Central memory CD4-positive, alpha-beta T cell (primary cell): ENCODE measurements at regions not wholly inside any gene's neighbourhood (a gene's known extent, or its start where the extent isn't known, plus 50 kb on each side); places are given as distances from the start of the nearest gene placed in this dataset.
"Not testable (repeated sequence)": the region's sequence is repeated elsewhere in the genome, so short reads cannot be mapped to it uniquely, and the experiment has no call there.

Source experiments
- DNase-seq: peaks from one replicate; pipeline ENCODE4 v3.0.0; 2022

DNA sequence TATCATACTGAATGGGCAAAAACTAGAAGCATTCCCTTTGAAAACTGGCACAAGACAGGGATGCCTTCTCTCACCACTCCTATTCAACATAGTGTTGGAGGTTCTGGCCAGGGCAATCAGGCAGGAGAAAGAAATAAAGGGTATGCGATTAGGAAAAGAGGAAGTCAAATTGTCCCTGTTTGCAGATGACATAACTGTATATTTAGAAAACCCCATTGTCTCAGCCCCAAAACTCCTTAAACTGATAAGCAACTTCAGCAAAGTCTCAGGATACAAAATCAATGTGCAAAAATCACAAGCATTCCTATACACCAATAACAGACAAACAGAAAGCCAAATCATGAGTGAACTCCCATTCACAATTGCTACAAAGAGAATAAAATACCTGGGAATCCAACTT, 52.5 kb upstream of the CCDC71L start:
- DNase-seq, result not testable (repeated sequence)

DNA sequence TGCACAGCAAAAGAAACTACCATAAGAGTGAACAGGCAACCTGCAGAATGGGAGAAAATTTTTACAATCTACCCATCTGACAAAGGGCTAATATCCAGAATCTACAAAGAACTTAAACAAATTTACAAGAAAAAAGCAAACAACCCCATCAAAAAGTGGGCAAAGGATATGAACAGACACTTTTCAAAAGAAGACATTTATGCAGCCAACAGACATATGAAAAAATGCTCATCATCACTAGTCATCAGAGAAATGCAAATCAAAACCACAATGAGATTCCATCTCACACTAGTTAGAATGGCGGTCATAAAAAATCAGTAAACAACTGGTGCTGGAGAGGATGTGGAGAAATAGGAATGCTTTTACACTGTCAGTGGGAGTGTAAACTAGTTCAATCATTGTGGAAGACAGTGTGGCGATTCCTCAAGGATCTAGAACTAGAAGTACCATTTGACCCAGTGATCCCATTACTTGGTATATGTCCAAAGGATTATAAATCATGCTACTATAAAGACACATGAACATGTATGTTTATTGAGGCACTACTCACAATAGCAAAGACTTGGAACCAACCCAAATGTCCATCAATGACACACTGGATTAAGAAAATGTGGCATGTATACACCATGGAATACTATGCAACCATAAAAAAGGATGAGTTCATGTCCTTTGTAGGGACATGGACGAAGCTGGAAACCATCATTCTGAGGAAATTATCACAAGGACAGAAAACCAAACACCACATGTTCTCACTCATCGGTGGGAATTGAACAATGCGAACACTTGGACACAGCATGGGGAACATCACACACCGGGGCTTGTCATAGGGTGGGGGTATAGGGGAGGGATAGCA, 53.9 kb upstream of the CCDC71L start:
- not testable (repeated sequence) for DNase-seq

DNA sequence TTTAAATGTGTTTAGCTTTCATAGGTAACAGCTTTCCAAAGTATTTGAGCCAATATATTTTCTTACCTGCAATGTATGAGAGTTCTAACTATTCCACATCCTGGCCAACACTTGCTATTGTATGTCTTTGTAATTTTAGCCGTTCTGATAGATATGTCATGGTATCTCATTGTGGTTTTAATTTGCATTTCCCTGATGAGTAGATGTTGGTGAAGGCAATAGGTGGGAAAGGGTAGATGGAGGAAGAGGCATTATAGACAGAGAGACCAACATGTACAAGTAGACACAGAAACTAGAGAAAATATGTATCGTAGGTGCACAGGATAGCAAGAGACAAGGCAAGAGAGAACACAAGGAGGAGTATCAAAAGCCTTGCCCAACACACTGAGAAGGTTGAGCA, 54.8 kb upstream of the CCDC71L start:
- DNase-seq, result no peak

DNA sequence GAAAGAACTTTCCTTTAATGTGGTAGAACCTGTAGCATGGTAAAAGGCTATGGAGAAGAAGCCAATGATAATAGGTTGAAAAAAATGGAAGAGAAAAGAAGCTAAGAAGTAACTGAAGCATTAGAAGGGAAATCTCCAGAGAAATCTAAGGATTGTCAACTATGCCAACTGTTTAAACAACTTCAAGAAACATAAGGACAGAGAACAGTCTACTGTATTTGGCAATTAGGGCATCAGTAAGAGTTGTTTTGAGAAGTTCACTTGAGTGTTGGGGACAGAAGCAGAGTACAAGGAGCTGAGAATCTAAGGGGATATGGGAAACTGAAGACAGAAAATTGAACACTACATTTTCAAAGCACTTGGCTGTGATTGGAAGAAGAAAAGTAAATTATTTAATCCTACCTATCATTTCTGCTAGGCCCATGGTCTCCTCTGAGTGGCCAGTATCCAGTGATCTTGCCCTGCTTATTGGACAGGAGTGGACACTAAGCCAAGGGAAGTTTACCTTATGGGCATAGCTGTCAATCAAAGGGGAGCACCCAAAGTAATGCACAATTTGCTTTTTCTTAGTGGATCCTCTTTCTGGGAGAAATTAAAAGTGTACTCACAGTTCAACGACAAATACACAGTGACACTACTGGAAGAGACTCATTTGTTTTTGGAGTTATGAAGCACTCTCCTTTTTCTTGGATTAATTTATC, 56.4 kb upstream of the CCDC71L start:
- DNase-seq, result no peak

DNA sequence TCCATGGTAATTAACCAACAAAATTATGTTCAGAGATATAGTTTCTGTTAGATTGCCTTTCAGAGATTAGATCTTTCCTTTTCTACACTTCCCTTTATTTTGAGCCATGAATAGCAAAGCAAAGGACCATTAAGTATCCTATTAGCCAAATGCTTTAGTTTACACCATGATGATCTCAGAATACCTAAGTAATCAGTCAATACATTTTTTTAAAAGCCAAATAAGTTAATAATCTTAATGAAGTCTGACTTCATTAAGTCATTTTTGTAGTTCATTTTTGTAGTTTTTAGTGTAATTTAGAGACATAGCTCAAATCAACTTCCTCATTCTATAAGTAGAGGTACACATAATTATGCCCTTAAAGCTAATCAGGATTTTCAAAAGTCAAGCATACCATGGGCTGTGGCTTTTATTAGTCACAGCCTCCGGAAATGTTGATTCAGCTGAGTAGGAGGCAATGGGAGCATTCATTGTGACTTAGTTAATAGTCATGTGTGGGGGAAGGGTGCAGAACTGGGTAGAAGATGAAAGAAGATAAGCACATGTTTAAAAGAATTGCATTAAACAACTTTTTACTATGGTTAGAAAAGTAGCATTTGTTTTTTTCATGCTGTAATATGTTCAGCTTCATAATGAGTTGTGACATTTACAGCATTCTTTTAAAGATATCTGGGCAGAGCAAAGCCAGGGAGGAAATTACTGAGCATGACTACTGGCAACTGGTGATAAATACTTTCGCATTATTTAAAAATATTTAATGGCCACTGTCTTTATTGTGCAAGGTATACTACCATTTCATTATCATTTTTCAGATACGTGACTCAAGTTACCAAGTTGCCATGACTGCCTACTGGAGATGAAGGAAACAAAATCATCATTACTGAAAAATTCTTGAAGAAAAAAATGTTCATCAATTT, 57.3 kb upstream of the CCDC71L start:
- peak; percentile 48 for DNase-seq

DNA sequence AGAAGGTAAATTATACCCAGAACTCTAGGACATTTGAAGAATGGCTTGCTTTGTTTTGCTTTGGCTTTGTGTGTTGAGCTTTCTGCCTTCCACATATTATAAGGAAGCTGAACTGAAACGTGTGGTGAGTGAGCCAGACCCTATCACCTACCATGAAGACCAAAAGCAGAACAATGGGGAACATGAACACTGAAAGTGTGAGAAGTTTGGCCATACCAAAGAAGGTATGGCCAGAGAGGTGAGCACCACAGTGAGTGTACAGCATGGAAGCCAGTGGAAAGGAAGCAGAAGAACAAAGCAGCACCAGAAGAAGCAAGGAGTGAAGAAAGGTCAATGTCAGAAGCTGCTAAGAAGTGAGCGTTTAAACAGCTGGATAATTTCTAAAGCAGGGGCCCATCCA, 59.7 kb upstream of the CCDC71L start:
- no peak for DNase-seq

DNA sequence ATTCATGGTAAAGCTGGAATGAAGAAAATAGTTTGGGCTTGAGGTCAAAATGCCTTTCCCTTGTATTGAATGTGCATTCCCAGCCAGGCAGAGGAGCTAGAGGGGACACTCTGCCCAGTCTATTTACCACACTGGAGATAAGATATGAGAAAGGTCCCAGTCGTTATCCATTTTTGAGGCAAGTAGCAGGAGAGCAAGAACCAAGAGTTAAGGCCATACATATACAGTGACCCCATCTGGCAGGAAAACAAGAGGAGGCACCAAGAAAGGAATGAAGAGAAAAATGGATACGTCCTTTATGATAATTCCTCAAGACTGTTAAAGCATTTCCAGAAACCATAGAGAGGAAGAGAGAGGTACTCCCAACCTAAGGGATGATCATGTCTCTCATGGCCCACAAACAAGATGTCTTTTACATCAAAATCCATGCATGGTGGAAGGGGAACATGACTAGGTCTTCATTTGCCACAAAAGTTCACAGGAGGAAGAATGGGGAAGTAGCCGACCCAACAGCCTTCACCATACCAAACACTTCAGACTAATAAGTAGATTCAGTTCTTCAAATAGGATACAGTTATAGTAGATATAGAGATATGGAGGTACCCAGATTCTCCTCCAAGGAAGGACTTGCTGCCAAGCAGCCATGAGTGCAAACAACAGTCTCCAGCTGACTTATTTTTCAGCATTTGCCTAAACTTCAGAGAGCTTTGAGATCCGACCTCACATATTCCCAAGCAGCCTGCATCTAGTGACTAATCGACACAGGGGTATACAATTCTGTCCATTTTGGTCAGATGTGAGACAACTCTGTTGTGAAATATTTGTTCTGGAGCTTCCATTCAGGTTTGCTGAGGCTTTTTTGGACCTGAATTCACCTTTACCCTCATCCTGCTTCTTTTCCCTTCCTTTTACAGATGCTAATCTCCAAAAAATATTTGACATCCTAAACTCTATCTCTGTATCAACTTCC, 61.1 kb upstream of the CCDC71L start:
- DNase-seq, result no peak

DNA sequence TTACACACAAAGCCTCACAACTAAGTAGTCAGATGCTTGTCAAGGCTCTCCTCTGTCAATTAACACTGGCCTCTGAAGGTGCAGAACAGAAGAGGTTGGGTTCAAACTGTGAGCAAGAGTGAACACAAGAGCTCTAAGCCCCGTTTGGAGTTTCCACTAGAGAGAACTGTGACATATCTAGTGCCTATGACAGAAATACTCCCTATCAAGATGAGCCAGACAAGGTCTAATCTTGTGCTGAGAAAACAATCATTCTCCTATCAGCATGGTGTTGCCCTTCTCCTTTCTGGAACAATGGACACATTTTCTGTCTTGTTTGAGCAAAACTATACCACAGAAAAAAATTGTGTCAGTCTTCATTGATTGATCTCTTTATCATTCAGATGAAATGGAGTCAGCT, 62.4 kb upstream of the CCDC71L start:
- no peak for DNase-seq

DNA sequence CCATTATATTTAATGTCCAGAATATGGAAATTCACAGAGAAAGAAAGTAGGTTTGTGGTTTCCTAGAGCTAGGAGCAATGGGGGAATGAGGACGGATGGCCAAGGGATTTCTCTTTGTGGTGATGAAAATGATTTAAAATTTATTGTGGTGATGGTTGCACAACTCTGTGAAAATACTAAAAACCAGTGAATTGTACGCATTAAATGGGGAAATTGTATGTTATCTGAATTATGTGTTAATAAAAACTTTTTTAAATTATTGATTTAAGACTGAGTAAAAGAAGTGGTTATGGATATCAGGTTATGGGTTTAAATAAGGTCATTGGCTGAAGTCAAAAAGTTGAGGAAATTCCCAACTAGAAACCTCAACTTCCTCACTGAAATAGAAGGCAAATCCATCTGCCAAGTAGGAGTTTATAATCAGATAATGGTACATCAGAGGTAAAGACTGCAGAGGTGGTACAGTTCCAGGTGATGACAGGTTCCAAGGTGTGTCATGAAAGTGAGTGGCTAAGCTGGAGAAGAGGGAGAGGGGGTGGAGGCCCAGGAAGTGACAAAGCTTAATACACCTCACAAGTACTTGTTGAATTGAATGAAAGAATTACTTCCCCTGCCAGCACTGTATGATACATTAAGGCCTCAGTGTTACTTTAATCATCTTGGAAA, 68.9 kb upstream of the CCDC71L start:
- no peak for DNase-seq

DNA sequence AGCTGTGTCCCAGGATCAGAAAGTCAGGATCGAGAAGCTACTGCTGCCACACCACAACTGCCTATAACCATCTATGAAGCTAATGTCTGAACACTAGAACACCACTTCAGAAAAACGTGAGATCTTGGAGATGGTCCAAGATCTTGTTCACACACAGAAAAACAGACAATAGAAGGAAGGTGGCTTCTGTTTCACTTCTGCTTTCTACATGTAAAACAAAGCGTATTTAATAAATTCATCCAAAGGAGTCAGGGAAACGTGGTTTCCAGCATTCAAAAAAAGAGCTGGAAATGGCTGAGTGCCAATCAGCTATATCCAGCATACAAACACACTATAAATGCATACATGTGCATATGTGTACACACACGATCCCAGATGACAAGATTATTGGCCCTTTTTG, 70.2 kb upstream of the CCDC71L start:
- DNase-seq, result no peak

DNA sequence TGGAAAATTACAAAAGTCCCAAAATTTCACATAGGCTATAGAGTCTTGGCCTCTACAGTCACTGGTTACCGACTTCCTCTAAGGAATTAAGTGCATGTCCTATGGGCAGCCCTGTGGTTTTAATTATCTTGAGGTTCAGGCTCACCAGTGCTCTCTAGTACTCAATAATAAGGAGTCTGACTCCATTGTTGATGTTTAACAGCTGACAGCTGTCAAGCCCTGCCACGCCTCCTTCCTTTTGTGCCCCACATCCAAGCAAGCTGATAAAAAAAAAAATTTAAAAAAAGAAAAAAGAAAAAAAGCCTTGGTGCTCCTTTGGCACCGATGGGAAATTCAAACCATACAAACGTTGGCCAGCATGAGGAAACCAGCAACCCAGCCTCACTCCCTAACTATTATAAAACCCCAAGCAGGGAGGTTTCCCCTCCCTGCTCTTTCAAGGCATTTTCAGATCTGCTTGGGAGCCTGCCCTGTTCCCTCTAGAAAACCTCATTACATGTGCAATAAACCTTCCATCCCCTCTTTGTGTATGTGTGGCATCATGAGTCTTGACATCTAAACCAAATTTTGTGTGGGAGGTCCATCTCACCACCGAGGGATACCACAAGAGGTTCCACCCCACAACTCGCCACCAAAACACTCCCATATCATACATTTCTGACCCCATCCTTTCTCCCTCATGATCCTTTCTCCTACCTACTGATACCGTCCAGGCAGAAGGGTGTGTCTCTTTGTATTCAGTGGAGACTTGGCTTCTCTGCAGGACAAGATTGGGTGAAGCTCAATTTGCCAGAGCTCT, 70.9 kb upstream of the CCDC71L start:
- DNase-seq, result no peak

DNA sequence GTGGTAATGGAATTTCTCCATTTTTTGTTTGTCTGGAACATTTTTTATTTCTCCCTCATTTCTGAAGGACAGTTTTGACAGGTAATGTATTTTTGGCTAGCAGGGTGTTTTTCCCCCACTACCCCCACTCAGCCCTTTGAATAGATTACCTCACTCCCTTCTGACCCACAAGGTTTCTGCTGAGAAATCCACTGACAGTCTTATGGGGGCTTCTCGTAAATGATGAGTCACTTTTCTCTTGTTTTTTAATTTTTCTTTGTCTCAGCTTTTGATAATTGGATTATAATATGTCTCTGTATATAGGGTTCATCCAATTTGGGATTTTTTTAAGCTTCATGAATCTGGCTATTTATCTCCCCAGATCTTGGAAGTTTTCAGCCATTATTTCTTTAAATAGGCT, 74.7 kb upstream of the CCDC71L start:
- DNase-seq, result no peak

DNA sequence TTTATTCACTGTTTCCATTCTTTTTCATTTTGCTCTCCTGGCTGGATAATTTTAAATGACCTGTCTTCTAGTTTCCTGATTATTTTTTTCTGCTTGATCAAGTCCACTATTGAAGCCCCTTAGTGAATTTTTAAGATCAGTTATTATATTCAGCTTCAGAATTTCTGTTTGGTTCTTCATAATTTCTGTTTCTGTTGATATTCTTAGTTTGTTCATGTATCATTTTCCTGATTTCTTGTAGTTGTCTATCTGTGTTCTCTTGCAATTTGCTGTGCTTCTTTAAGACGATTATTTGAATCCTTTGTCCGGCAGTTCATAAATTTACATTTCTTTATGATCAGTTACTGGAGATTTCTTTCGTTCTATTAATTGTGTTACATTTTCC, 75.2 kb upstream of the CCDC71L start:
- DNase-seq, result no peak

DNA sequence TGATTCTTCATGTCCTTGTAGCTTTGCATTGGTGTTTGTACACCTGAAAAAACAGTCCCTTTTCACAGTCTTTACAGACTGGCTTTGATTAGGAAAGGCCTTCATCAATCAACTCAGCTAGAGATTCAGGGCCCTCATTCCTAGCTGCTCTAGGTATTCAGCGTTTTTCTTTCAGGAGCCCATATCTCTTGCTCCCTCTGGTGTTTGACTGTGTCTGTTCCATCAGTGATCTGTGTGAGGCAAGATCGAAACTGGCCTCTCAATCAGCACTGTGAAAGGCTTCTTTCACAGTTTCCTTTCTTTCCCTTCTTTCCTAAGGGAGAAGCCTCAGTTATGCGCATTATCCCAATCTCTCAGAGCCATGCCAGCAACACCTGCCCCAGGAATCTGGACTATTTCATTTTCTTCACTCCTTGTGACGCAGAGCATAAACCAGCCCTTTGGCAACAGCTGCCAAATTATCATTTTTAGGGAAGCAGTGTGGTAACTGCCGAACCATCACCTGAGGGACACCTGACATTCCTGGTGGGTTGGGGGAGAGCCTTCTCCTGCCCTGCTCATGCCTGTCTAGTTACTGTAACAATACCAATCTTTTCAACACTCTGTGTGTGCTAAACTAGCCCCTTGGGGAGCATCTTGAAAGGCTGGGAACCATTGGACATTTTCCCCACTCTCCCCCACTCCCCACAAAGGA, 75.7 kb upstream of the CCDC71L start:
- peak; percentile 45 for DNase-seq

DNA sequence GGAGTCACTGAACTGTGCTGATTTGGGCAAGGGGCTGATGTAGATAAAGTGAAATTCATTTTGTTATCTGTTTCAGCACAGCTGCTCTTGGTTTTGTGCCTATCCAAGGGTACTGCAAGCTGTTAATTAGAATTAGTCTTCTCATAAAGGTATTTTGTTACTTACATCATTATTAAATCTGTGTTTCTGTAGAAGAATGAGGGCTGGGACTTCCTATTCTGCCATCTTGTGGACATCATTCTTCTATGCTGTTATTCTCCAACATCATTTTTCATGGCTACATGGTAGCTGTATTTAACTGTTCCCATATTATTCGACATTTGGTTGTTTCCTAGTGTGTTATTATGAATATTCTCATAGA, 76.2 kb upstream of the CCDC71L start:
- no peak for DNase-seq

DNA sequence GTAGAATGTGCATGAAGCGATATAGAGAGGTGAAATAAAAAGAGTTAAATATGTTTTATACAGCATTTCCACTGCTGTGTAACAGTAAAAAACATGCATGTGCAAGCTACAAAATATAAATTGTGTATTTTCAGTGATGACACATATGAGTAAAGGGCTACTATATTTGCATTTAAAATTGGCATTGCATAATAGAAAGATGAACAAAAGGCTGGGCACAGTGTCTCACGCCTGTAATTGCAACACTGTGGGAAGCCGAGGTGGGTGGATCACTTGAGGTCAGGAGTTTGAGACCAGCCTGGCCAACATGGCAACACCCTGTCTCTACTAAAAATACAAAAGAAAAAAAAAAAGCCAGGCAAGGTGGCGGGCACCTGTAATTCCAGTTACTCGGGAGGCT, 79.8 kb upstream of the CCDC71L start:
- DNase-seq, result no peak

DNA sequence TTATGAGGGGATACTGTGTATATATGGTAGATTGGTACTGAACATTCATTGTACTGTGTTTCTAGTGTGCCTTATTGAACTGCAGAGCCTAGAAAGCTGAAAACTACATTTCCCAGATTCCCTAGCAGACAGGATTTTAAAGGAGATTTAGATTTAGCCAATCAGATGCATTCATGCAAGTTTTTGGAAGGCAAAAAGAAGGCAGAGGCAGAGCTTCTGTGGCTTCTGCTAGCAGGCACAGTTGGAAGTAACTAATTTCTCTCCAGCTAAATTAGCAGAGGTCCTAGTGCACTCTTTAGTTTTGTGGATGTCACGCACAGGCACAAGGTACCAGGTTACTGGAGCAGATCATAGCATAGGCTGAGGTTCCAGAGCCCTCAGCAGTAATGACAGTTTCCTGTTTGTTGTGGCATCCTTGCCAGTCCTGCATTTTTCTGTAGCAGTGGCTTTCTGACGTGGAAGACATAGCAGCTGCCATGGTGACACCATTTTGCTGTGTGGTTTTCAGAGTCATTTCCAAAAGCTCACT, 83.7 kb upstream of the CCDC71L start:
- DNase-seq, result no peak

DNA sequence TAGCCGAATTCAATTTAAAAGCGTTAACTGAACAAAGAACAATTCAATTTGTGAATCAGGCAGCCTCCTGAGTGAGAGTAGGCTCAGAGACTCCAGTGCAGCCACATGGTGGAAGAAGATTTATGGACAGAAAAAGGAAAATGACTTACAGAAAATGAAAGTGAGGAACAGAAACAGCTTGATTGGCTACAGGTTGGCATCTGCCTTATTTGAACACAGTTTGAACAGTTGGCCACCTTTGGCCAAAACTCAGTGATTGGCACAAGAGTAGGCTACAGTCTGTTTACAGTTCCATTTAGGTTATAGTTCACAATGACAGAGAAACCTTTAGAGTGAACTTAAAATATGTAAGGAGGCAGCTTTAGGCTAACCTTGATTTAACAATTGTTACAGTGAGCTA, 86.3 kb upstream of the CCDC71L start:
- DNase-seq, result not testable (repeated sequence)

DNA sequence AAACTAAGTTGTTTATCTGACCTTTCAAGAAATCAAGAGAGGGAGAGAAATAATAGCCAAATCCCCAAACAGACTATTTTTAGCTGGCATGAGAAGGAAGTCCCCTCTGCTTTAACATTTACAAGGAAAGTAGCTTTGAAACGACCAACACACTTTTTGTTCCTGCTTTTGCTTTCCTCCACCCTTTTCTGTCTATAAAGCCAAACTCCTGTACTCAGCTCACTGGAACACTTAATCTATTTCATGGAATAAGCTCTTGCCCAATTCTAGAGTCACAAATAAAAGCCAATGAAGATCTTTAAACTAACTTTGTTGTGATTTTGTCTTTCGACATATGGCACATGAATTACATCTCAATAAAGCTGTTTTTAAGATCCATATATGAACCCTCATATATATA, 86.8 kb upstream of the CCDC71L start:
- DNase-seq, result no peak

DNA sequence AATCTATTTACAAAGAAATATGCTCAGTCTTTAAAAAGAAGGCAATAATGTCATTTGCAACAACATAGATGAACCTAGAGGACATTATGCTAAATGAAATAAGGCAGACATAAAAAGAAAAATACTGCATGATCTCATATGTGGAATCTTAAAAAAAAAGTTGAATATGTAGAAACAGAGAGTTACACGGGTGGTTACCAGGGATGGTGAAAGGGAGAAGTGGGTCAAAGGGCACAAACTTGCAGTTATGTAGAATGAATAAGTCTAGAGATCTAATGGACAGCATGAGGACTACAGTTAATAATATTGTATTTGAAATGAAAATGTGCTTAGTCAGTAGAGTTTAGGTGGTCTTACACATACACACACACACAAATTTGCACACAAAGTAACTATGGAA, 88.2 kb upstream of the CCDC71L start:
- DNase-seq, result no peak
